IPS-15b (cell line): ENCODE measurements at regions not wholly inside any gene's neighbourhood (a gene's known extent, or its start where the extent isn't known, plus 50 kb on each side); places are given as distances from the start of the nearest gene placed in this dataset.

Source experiments
- H3K27me3 ChIP-seq: one replicate; pipeline ENCODE4 v1.6.1; 2013; ENCODE audit warnings: low read length; ENCODE audit not compliant: control insufficient read depth, insufficient read depth
- H3K36me3 ChIP-seq: one replicate; pipeline ENCODE4 v1.6.1; 2013; ENCODE audit warnings: low read length; ENCODE audit not compliant: control insufficient read depth, insufficient read depth
- H3K4me1 ChIP-seq: one replicate; pipeline ENCODE4 v1.6.1; 2013; ENCODE audit warnings: mild to moderate bottlenecking, low read length; ENCODE audit not compliant: control insufficient read depth, insufficient read depth
- H3K4me3 ChIP-seq: one replicate; pipeline ENCODE4 v1.5.1; 2013; ENCODE audit warnings: low read depth, low read length
- H3K9ac ChIP-seq: one replicate; pipeline ENCODE4 v1.6.1; 2013; ENCODE audit warnings: low read depth, mild to moderate bottlenecking, low read length
- H3K9me3 ChIP-seq: one replicate; pipeline ENCODE4 v1.6.1; 2013; ENCODE audit warnings: mild to moderate bottlenecking, low read length; ENCODE audit not compliant: control insufficient read depth, insufficient read depth

DNA sequence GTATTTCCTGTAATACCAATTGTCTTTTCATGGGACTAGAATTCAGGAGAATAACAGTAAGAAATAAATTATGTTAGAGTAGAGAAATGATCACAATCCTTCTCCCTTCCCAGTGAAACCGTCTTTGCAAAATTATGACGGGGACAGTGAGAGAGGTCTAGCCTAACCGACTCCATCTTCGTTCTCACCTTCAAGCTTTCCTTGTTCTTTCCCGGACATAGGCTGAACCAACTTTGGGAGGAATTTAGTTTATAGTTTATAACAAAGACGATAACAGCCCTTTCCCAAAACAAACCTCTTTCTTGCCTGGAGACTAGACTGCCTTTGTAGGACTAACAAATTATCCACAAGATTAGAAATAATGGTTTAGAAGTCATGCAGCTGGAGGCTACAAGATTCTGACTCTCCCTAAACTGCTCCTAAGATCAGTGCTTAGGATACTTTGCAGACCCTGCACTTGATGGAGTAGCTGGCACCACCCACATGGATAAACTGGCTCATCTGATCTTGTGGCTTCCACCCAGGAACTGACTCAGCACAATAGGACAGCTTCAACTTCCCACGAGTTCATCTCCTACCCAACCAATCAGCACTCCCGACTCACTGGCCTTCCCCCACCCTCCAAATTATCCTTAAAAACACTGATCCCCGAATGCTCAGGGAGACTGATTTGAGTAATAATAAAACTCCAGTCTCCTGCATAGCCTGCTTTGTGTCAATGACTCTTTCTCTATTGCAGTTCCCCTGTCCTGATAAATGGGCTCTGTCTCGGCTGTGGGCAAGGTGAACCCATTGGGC is 521.2 kb upstream of the TBX3 start:
- H3K4me1 ChIP-seq = peaks cover 4% of the 10 kb centered on the region
- no peak overlapping the region for H3K4me3 ChIP-seq
- no peaks in the 10 kb centered on the region for H3K9me3 ChIP-seq
- no peaks in the 10 kb centered on the region for H3K36me3 ChIP-seq
- H3K27me3 ChIP-seq = no peaks in the 10 kb centered on the region
- H3K9ac ChIP-seq = no peak overlapping the region

DNA sequence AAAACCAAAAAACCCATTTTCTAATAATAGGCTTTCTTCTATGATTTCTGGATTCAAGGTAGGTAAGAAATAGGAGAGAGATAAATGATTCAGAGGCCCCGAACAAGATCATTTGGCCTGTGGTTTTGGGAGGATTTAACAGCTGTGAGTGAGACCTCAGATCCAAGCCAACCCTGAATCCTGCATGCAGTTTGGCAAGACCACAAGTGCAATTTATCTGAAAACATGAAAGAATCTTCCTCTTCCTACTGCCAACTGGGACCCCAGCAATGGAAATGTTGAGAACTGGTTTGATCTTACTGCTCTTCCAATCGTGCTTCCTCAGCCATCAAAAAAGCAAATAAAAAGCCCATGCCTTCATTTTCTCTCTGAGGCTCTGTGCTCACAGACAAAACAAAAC is 519.7 kb upstream of the TBX3 start:
- H3K9ac ChIP-seq = no peak overlapping the region
- no peaks in the 10 kb centered on the region for H3K36me3 ChIP-seq
- H3K9me3 ChIP-seq = no peaks in the 10 kb centered on the region
- peaks cover 4% of the 10 kb centered on the region for H3K4me1 ChIP-seq
- H3K27me3 ChIP-seq = no peaks in the 10 kb centered on the region
- H3K4me3 ChIP-seq = no peak overlapping the region

DNA sequence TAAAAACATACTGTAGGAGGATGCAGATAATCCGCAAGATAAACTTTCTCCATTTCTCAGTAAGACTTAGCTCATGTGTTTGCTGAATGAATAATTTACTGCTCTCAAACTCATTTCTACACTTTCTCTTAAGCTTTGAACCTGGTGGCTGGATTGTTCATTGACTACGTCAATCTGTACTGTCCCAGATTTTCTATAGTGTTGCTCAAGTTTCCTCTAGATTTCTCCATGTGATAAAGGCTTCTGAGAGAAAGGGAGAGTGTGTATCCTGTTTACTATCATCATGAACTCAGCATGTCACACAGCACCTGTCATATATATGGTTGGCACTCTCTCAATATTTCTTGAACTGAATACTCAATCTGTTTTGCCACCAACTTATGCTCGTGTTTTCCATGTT is 518.0 kb upstream of the TBX3 start:
- Histone ChIP-seq H3K9ac (no peak overlapping the region), H3K36me3 (no peaks in the 10 kb centered on the region), H3K9me3 (no peaks in the 10 kb centered on the region), H3K27me3 (no peaks in the 10 kb centered on the region), H3K4me1 (peaks cover 4% of the 10 kb centered on the region), H3K4me3 (no peak overlapping the region)

DNA sequence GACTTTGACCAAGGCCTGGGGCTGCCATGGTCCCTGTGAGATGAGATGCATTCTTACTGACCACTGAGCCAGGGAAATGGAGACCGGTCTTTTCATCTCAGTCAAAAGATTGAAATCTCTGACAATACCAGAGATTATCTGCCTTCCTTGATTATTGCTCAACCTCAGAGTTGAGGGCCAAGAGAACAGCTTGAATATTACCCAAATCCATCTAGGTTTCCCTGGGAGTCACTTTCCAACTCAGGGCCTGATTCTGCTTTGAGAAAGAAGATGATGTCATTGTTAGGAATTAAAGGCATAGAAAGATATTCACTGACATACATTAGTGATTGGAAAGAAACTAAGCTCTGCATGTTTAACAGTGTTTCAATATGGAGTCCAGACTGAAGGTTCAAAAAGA is 515.9 kb upstream of the TBX3 start:
- H3K36me3 ChIP-seq = no peaks in the 10 kb centered on the region
- no peaks in the 10 kb centered on the region for H3K27me3 ChIP-seq
- no peaks in the 10 kb centered on the region for H3K9me3 ChIP-seq
- H3K9ac ChIP-seq = no peak overlapping the region
- peaks cover 2% of the 10 kb centered on the region for H3K4me1 ChIP-seq
- H3K4me3 ChIP-seq = no peak overlapping the region

DNA sequence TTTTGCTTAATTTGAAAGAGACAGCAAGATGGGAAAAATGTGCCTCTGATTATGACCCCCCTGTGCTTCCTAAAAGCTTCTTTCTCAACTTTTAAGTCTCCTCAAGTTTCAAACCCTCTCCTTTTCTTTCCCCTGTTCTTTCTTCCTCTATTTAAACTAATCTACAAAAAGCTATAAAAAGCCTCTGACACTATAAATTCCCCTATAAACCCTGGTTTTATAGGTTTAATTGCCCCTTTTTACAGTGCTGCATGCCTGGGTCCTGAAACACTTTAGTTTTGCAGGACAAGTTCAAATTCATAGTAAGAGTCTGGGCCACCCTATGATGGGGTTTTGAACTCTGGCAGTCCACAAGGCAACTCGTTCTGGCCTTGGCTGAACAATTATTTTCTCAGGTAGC is 510.9 kb upstream of the TBX3 start:
- Histone ChIP-seq H3K4me3 (no peak overlapping the region), H3K27me3 (no peaks in the 10 kb centered on the region), H3K36me3 (no peaks in the 10 kb centered on the region), H3K9ac (no peak overlapping the region), H3K4me1 (no peaks in the 10 kb centered on the region), H3K9me3 (no peaks in the 10 kb centered on the region)

DNA sequence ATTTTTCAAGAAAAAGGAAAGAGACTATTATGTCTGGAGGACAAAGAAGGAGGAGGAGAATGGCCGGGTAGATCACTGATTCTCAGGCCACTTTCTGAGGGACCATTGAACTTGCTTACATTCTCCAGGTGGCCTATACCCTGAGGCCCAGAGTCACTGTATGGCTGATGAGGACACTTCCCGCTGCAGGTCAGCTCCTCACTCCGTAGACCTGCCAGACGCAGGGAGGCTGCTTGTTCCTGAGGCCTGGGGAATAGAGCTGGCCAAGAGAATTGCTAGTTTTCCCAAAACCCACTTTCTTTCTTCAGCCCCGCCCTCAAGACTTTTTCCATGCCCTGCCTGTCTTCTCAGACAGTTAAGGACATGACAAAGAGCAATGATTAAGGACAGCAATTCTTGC is 510.5 kb upstream of the TBX3 start:
- no peaks in the 10 kb centered on the region for H3K9me3 ChIP-seq
- no peaks in the 10 kb centered on the region for H3K27me3 ChIP-seq
- no peak overlapping the region for H3K4me3 ChIP-seq
- no peaks in the 10 kb centered on the region for H3K36me3 ChIP-seq
- no peak overlapping the region for H3K9ac ChIP-seq
- H3K4me1 ChIP-seq = no peaks in the 10 kb centered on the region

DNA sequence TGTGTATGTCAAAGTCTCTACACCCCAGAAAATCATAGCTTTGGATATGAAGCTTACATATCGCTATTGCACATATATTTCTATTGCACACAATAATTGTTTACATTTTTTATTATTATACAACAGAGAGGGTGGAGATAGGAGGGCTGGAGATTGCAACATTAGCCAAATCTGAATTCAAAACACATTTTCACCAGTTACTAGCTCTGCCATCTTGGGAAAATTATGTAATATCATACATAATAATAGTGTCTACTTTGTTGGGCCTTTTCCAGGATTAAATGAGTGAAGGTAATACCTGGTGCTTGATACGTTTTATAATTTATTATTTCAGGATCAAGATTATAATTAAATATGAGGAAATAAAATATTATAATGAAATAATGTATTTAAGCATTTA is 507.4 kb upstream of the TBX3 start:
- H3K4me1 ChIP-seq = no peaks in the 10 kb centered on the region

DNA sequence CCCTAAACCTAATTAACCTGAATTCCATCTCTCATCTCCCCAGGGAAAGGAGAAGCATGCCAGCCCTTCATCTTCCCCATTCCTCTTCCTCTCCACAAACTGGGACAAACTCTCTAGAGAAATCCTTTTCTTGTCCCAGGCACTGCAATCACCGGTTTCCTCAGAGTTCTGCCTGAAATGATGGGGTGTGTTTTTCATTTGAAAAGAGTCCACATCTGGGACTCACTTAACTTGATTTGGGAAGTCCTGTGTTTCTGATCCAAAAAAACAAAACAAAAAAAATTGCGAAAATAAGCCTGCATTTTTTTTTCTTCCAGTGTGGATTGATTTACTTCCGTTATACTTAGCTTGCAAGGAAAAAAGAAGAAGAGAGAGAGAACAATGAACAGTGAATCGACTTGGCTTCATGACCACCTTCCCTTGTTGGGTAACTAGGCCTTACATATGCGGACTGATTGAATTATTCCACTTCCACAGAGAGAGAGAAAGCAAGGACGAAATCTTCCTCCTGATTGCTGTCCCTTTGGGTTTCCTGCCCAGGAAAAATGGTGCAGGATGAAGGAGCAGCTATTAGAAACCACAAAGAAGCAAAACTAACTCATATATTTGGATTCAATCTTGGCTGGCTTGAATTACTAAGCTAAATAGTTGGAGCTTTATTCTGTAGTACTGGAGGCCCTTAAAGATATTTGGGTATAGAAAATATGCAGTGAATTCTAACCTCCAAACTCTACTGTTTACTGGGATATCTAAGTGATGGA is 506.2 kb upstream of the TBX3 start:
- Histone ChIP-seq H3K4me3 (no peak overlapping the region), H3K4me1 (no peaks in the 10 kb centered on the region), H3K36me3 (no peaks in the 10 kb centered on the region), H3K27me3 (no peaks in the 10 kb centered on the region), H3K9ac (no peak overlapping the region), H3K9me3 (no peaks in the 10 kb centered on the region)

More for the DNA sequence above, 507.4 kb upstream of the TBX3 start:
- H3K4me3 ChIP-seq = no peak overlapping the region
- no peaks in the 10 kb centered on the region for H3K9me3 ChIP-seq
- no peak overlapping the region for H3K9ac ChIP-seq
- H3K27me3 ChIP-seq = no peaks in the 10 kb centered on the region
- no peaks in the 10 kb centered on the region for H3K36me3 ChIP-seq

DNA sequence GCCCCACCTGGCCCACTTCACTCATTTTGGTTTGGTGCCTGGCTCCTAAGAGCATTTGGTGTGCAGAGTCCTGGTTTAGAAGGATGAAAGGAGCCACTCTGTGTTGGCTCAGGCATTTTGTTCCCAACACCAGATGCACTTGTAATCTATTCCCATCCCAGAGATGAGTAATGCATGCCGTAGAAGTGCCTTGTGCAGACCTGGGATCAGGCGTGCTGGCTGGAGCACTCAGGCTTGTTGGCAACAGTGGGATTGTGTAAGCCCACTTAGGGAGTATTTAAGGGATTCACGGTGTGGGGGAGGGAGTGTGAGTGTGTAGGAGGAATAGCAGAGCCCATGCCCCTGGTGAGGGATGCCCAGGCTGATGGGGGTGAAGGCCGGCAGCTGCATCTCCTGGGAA is 501.5 kb upstream of the TBX3 start:
- H3K27me3 ChIP-seq = no peaks in the 10 kb centered on the region
- no peaks in the 10 kb centered on the region for H3K36me3 ChIP-seq
- no peaks in the 10 kb centered on the region for H3K9me3 ChIP-seq
- no peaks in the 10 kb centered on the region for H3K4me1 ChIP-seq
- no peak overlapping the region for H3K9ac ChIP-seq
- no peak overlapping the region for H3K4me3 ChIP-seq

DNA sequence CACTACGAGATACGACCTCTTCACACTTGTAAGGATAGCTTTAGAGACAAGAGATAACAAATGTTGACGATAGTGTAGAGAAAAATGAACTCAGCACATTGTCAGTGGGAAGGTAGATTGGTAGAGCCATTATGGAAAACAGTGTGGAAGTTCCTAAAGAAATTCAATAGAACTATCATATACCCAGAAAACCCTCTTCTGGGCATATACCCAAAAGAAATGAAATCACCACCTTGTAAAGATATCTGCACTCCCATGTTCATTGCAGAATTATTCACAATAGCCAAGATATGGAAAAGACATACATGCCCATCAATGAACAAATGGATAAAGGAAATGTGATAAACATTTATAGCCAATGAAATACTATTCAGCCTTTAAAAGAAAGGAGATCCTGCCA is 499.8 kb upstream of the TBX3 start:
- Histone ChIP-seq H3K9ac (no peak overlapping the region), H3K4me3 (no peak overlapping the region), H3K9me3 (no peaks in the 10 kb centered on the region), H3K36me3 (no peaks in the 10 kb centered on the region), H3K27me3 (no peaks in the 10 kb centered on the region), H3K4me1 (no peaks in the 10 kb centered on the region)

DNA sequence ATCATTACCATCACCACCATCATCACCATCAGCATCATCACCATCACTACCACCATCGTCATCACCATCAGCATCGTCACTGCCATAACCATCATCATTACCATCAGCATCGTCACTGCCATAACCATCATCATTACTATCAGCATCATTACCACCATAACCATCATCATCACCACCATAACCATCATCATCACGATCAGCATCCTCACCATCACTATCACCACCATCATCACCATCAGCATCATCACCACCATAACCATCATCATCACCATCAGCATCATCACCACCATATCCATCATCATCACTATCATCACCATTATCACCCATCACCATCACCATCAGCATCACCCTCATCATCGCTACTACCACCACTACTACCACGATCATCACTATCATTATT is 493.9 kb upstream of the TBX3 start:
- no peaks in the 10 kb centered on the region for H3K9me3 ChIP-seq
- no peaks in the 10 kb centered on the region for H3K36me3 ChIP-seq

DNA sequence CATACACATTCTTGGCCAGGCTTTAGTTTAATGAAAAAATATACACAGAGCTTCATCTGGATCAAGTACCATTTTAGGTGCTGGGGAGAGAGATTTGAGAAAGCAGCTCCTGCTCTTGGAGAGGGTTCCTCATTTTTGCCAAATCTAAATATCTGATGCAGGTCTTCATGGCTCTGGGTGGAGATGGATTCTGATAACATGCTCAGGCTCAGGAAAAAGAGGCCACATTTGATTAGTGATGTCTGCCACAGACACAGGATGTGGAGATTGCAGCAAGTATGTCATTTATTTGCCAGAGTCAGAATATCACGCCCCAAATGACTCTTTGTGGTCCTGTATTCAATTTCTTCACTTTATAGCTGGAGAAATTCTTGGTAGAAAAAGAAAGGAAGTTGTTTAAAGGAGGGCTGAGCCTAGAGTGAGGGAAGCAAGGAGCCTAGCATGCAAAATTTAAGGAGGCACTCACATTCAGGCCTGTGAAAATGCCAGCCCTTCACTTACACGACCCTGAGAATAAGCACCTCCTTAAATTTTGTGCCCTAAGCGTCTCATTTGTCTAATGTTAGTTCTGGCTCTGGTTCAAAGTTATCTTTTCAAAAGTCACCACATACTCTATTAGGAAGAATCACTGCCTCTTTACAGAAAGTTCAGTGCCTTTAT is 492.9 kb upstream of the TBX3 start:
- H3K4me3 ChIP-seq = no peak overlapping the region
- no peak overlapping the region for H3K9ac ChIP-seq
- no peaks in the 10 kb centered on the region for H3K36me3 ChIP-seq
- no peaks in the 10 kb centered on the region for H3K27me3 ChIP-seq
- no peaks in the 10 kb centered on the region for H3K9me3 ChIP-seq
- H3K4me1 ChIP-seq = no peaks in the 10 kb centered on the region

More for the DNA sequence above, 493.9 kb upstream of the TBX3 start:
- H3K4me1 ChIP-seq = no peaks in the 10 kb centered on the region
- no peaks in the 10 kb centered on the region for H3K27me3 ChIP-seq
- H3K4me3 ChIP-seq = no peak overlapping the region
- no peak overlapping the region for H3K9ac ChIP-seq
